CD4-positive, CD25-positive, alpha-beta regulatory T cell (primary cell): ENCODE measurements at regions not wholly inside any gene's neighbourhood (a gene's known extent, or its start where the extent isn't known, plus 50 kb on each side); places are given as distances from the start of the nearest gene placed in this dataset.
"Not testable (repeated sequence)": the region's sequence is repeated elsewhere in the genome, so short reads cannot be mapped to it uniquely, and the experiment has no call there.

Experiments used
- ATAC-seq, 2 donors: fragments of 150-1000 bp; cut with Tn5 transposase; one replicate each; pipeline ENCODE4 v1.10.0; 2021; ENCODE audit warnings: low read depth in 2 of 2, moderate number of reproducible peaks in 2 of 2, moderate library complexity in 1 of 2
- DNase-seq, 3 donors: peaks; one replicate each; pipeline versions ENCODE4 v3.0.0 to v3.0.0-alpha.2; 2012 to 2022; ENCODE audit warnings: mixed read lengths in 1 of 3
- H3K27ac ChIP-seq: one replicate; pipeline ENCODE4 v1.7.0; 2013; ENCODE audit warnings: mild to moderate bottlenecking, low read length; ENCODE audit not compliant: insufficient read depth, poor library complexity, severe bottlenecking
- H3K27me3 ChIP-seq: one replicate; pipeline ENCODE4 v1.7.0; 2013; ENCODE audit warnings: low read length; ENCODE audit not compliant: control insufficient read depth, insufficient read depth
- H3K36me3 ChIP-seq: one replicate; pipeline ENCODE4 v1.7.0; 2013; ENCODE audit warnings: mild to moderate bottlenecking, low read length, moderate library complexity; ENCODE audit not compliant: control insufficient read depth, insufficient read depth
- H3K4me1 ChIP-seq: 2 replicates; pipeline ENCODE4 v1.7.0; 2013; ENCODE audit warnings: mild to moderate bottlenecking, low read length; ENCODE audit not compliant: insufficient read depth, control insufficient read depth, poor library complexity, severe bottlenecking
- H3K4me3 ChIP-seq: one replicate; pipeline ENCODE4 v1.7.0; 2013; ENCODE audit warnings: low read depth, mild to moderate bottlenecking, low read length, moderate library complexity
- H3K9me3 ChIP-seq, 2 experiments: 1 replicate in 1 of 2; 2 replicates in 1 of 2; pipeline ENCODE4 v1.7.0; 2013; ENCODE audit warnings: low read length in 2 of 2, mild to moderate bottlenecking in 1 of 2, moderate library complexity in 1 of 2; ENCODE audit not compliant: control insufficient read depth in 2 of 2
- H3K27ac Mint-ChIP-seq, 3 donors: one replicate each; pipeline ENCODE4 v1.8.0; 2020 to 2022; ENCODE audit warnings: mild to moderate bottlenecking in 3 of 3, mixed read lengths in 3 of 3, moderate library complexity in 2 of 3
- H3K27me3 Mint-ChIP-seq: one replicate; pipeline ENCODE4 v1.8.0; 2022; ENCODE audit warnings: mild to moderate bottlenecking, mixed read lengths
- H3K36me3 Mint-ChIP-seq: one replicate; pipeline ENCODE4 v1.8.0; 2020; ENCODE audit warnings: mixed read lengths
- H3K4me1 Mint-ChIP-seq, 4 donors: one replicate each; pipeline ENCODE4 v1.8.0; 2020 to 2022; ENCODE audit warnings: mixed read lengths in 4 of 4, mild to moderate bottlenecking in 1 of 4
- H3K4me3 Mint-ChIP-seq, 4 donors: one replicate each; pipeline ENCODE4 v1.8.0; 2020 to 2022; ENCODE audit warnings: mild to moderate bottlenecking in 4 of 4, mixed read lengths in 4 of 4, moderate library complexity in 3 of 4
- H3K9me3 Mint-ChIP-seq, 7 donors: one replicate each; pipeline ENCODE4 v1.8.0; 2020 to 2022; ENCODE audit warnings: mixed read lengths in 7 of 7, mild to moderate bottlenecking in 3 of 7, moderate library complexity in 2 of 7

- Histone ChIP-seq H3K4me1 (no peaks in the 10 kb centered on the region), H3K9me3 (no peaks in the 10 kb centered on the region), H3K4me3 (no peak overlapping the region), H3K36me3 (no peaks in the 10 kb centered on the region), H3K27ac (no peak overlapping the region), H3K27me3 (no peaks in the 10 kb centered on the region)
- Mint-ChIP-seq H3K4me1 (no peaks in the 10 kb centered on the region), H3K36me3 (no peaks in the 10 kb centered on the region), H3K27ac (no peak overlapping the region), H3K9me3 (peaks cover 0 to 22% (median 4%) of the 10 kb centered on the region in 7 donors), H3K4me3 (no peak overlapping the region), H3K27me3 (no peaks in the 10 kb centered on the region)
- no peak for ATAC-seq
- no peak for DNase-seq
Observed at GRCh38 chr7:54429111-54429510, 113.1 kb upstream of the VSTM2A start.

GRCh38 chr7:54439391-54439790, 102.8 kb upstream of the VSTM2A start:
- Histone ChIP-seq H3K9me3 (peaks cover 0 to 2% of the 10 kb centered on the region in 2 experiments), H3K4me3 (no peak overlapping the region), H3K27me3 (no peaks in the 10 kb centered on the region), H3K27ac (no peak overlapping the region), H3K36me3 (no peaks in the 10 kb centered on the region), H3K4me1 (no peaks in the 10 kb centered on the region)
- Mint-ChIP-seq H3K9me3 (peaks cover 0 to 39% (median 9%) of the 10 kb centered on the region in 7 donors), H3K27ac (no peak overlapping the region), H3K4me3 (no peak overlapping the region), H3K27me3 (no peaks in the 10 kb centered on the region), H3K4me1 (no peaks in the 10 kb centered on the region), H3K36me3 (no peaks in the 10 kb centered on the region)
- no peak for DNase-seq
- ATAC-seq, result no peak

DNA sequence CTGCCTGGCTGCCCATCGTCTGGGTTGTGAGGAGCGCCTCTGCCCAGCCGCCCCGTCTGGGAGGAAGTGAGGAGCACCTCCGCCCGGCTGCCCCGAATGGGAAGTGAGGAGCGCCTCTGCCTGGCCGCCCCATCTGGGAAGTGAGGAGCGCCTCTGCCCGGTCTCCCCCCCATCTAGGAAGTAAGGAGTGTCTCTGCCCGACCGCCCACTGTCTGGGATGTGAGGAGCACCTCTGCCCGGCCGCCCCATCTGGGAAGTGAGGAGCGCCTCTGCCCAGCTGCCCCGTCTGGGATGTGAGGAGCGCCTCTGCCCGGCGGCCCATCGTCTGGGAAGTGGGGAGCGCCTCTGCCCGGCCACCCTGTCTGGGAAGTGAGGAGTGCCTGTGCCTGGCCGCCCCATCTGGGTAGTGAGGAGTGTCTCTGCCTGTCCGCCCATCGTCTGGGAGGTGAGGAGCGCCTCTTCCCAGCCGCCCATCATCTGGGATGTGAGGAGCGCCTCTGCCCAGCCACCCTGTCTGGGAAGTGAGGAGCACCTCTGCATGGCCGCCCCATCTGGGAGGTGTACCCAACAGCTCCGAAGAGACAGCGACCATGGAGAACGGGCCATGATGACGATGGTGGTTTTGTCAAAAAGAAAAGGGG, 98.0 kb upstream of the VSTM2A start:
- not testable (repeated sequence) for H3K27me3 Mint-ChIP-seq

GRCh38 chr7:54453168-54453567, 89.0 kb upstream of the VSTM2A start:
- peaks cover 0 to 34% (median 12%) of the 10 kb centered on the region in 7 donors for H3K9me3 Mint-ChIP-seq
- DNase-seq, ATAC-seq: not testable (repeated sequence)

More for the DNA sequence above, 98.0 kb upstream of the VSTM2A start:
- not testable (repeated sequence) for ATAC-seq, H3K27me3 ChIP-seq, H3K4me1 ChIP-seq, H3K27ac Mint-ChIP-seq, H3K36me3 Mint-ChIP-seq, H3K4me3 Mint-ChIP-seq, H3K9me3 ChIP-seq, H3K4me1 Mint-ChIP-seq, H3K27ac ChIP-seq, H3K4me3 ChIP-seq, DNase-seq, H3K36me3 ChIP-seq
- peaks cover 0 to 16% (median 5%) of the 10 kb centered on the region in 7 donors for H3K9me3 Mint-ChIP-seq

GRCh38 chr7:54454700-54455099, 87.5 kb upstream of the VSTM2A start:
- H3K27ac ChIP-seq, H3K36me3 ChIP-seq, H3K4me3 ChIP-seq, ATAC-seq, DNase-seq, H3K36me3 Mint-ChIP-seq, H3K27me3 ChIP-seq, H3K4me1 Mint-ChIP-seq, H3K4me3 Mint-ChIP-seq, H3K4me1 ChIP-seq, H3K27ac Mint-ChIP-seq, H3K27me3 Mint-ChIP-seq: not testable (repeated sequence)
- H3K9me3 ChIP-seq, result peaks cover 5 to 11% of the 10 kb centered on the region in 2 experiments
- peaks cover 0 to 34% (median 14%) of the 10 kb centered on the region in 7 donors for H3K9me3 Mint-ChIP-seq

More at GRCh38 chr7:54453168-54453567, 89.0 kb upstream of the VSTM2A start:
- not testable (repeated sequence) for H3K4me3 ChIP-seq, H3K27ac ChIP-seq, H3K27ac Mint-ChIP-seq, H3K4me1 Mint-ChIP-seq, H3K4me3 Mint-ChIP-seq, H3K27me3 Mint-ChIP-seq, H3K27me3 ChIP-seq, H3K36me3 Mint-ChIP-seq, H3K9me3 ChIP-seq, H3K4me1 ChIP-seq, H3K36me3 ChIP-seq

DNA sequence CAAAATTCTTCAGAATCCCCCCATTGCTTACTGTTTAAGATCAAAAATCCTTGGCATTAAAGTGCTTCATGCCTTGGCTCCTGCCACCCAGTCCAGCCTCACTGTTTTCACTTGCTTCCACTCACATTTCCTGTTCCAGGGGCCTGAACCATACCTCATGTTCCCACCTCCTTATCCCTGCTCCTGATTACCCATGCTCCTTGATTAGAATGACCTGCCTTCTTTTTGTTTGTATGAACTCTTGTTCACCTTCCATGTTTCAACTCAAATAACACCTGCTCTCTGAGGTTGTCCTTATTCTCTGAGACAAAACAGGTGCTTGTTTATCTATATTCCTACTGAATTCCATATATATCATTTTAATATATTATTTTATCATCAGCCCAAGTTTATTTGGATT, 77.1 kb upstream of the VSTM2A start:
- Mint-ChIP-seq H3K4me3 (no peak overlapping the region), H3K27ac (no peak overlapping the region), H3K36me3 (no peaks in the 10 kb centered on the region), H3K4me1 (no peaks in the 10 kb centered on the region), H3K9me3 (peaks cover 0 to 38% (median 10%) of the 10 kb centered on the region in 7 donors), H3K27me3 (no peaks in the 10 kb centered on the region)
- H3K9me3 ChIP-seq, result peaks cover 2 to 6% of the 10 kb centered on the region in 2 experiments
- H3K4me1 ChIP-seq, result no peaks in the 10 kb centered on the region
- ATAC-seq (no peak), DNase-seq (no peak)
- H3K27ac ChIP-seq, result no peak overlapping the region
- no peaks in the 10 kb centered on the region for H3K27me3 ChIP-seq
- H3K4me3 ChIP-seq, result no peak overlapping the region
- no peaks in the 10 kb centered on the region for H3K36me3 ChIP-seq

DNA sequence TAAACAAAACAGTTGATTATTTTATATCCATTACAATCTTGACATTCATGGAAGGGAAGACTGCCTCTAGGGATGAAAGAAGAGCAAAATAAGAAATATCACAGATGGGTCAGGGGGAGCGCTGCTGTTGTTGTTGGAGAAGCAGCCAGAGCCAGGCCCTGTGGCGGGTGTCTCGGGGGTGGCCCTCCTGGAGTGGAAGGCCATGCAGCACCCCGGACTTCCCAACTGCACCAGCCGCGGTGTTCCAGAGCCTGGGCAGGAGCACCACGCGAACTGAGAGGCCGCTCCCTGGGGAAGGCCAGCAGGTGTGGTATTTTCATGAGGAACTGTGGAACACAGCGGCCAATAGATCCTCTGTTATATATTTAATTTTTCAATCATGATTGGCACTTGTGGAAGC, 72.4 kb upstream of the VSTM2A start:
- H3K9me3 Mint-ChIP-seq, result peaks cover 0 to 32% (median 11%) of the 10 kb centered on the region in 7 donors
- H3K27ac Mint-ChIP-seq, result no peak overlapping the region
- no peaks in the 10 kb centered on the region for H3K36me3 Mint-ChIP-seq
- no peak for ATAC-seq
- Histone ChIP-seq H3K4me3 (no peak overlapping the region), H3K27me3 (no peaks in the 10 kb centered on the region), H3K4me1 (no peaks in the 10 kb centered on the region), H3K27ac (no peak overlapping the region), H3K36me3 (no peaks in the 10 kb centered on the region), H3K9me3 (peaks cover 2 to 10% of the 10 kb centered on the region in 2 experiments)
- DNase-seq, result no peak
- H3K4me1 Mint-ChIP-seq, result no peaks in the 10 kb centered on the region
- H3K27me3 Mint-ChIP-seq, result no peaks in the 10 kb centered on the region
- no peak overlapping the region for H3K4me3 Mint-ChIP-seq

- no peaks in the 10 kb centered on the region for H3K9me3 ChIP-seq
- Mint-ChIP-seq H3K27me3 (no peaks in the 10 kb centered on the region), H3K4me3 (no peak overlapping the region), H3K27ac (no peak overlapping the region), H3K9me3 (peaks cover 0 to 12% (median 5%) of the 10 kb centered on the region in 7 donors), H3K4me1 (no peaks in the 10 kb centered on the region), H3K36me3 (no peaks in the 10 kb centered on the region)
- DNase-seq (no peak), ATAC-seq (no peak)
- H3K36me3 ChIP-seq, result no peaks in the 10 kb centered on the region
- no peaks in the 10 kb centered on the region for H3K4me1 ChIP-seq
- no peak overlapping the region for H3K4me3 ChIP-seq
- no peaks in the 10 kb centered on the region for H3K27me3 ChIP-seq
- no peak overlapping the region for H3K27ac ChIP-seq
Observed at GRCh38 chr7:54476609-54477008, 65.6 kb upstream of the VSTM2A start.
